ENCODE measurements at regions not wholly inside any gene's neighbourhood (a gene's known extent, or its start where the extent isn't known, plus 50 kb on each side); places are given as distances from the start of the nearest gene placed in this dataset.
"Not testable (repeated sequence)": the region's sequence is repeated elsewhere in the genome, so short reads cannot be mapped to it uniquely, and the experiment has no call there.

- no peak for DNase-seq
Measured at GRCh38 chr5:124973661-124974060, 227.2 kb upstream of the ZNF608 start.

- no peak for DNase-seq
Measured at GRCh38 chr5:124976086-124976485, 229.6 kb upstream of the ZNF608 start.

GRCh38 chr5:124979251-124979650 is 232.8 kb upstream of the ZNF608 start:
- DNase-seq = peak; percentile 65

DNA sequence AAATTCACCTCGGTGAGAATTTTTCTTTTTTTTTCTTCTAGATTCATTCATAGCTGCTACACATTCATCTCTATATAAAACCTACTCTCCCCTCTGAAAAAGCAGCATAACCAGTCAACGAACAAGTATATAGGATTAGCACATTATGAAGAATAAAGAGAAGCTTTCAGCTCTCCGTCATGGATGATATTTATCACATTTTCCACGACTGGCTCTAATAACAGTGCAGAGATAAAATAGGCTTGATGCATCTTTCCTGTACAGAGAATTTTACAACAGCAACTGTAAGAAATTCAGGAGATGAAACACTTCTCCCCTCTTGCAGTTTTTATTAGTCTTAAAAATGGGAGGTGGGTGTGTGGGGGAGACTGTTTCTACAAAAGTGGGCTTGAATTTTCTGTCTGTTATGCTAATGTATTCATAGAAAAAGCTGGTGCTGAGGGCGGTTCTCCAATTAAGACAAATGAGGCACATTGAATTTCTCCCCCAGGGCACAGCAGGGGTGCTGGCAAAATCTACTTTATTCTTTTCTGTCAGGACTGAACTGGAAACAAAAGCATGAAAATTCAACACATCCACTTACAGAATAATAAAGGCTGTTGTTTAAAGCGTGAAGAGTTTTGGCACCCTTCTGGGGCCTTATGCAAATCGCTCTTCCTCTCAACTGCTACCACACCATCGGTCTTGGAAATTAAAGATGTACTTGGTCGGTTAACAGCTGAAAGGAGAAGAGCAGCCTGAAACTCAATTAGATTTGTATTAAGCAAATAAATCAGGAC is 233.9 kb upstream of the ZNF608 start:
- peak; percentile 73 for DNase-seq

DNA sequence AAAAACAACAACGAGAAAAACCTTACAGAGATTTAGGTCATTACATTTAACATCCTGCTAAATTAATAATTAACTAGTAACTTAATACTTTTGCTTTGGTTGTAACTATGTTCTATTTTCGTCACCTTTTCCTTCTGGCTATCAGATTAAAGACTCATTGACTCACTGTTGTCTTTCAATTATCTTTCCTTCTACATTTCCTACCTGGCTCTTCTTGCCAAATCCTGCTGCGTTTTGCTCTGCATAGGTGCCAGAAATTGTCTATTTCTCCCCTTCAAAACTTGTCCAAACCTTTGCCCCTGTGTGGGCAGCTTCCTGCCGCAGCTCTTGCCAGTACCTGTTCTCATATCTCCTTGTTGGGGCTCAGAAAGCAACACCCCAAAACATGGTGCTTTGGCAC is 235.5 kb upstream of the ZNF608 start:
- no peak for DNase-seq

DNA sequence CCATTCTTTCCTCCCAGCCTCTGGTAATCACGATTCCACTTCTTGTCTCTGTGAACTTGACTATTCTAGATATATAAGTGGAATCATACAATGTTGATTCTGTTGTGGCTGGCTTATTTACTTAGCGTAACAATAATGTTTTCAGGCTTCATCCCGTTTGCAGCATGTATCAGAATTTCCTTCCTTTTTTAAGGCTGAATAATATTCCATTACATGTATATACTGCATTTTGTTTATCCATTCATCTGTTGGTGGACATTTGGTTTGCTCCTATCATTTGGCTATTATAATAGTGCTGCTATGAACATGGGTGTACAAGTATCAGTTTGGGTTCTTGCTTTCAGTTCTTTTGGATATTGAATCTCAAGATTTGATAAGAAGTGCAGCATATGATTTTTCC is 239.7 kb upstream of the ZNF608 start:
- DNase-seq = no peak

- DNase-seq = no peak
Measured at GRCh38 chr5:124986667-124987066, 240.2 kb upstream of the ZNF608 start.

- DNase-seq = not testable (repeated sequence)
Measured at GRCh38 chr5:124987786-124988185, 241.3 kb upstream of the ZNF608 start.

DNA sequence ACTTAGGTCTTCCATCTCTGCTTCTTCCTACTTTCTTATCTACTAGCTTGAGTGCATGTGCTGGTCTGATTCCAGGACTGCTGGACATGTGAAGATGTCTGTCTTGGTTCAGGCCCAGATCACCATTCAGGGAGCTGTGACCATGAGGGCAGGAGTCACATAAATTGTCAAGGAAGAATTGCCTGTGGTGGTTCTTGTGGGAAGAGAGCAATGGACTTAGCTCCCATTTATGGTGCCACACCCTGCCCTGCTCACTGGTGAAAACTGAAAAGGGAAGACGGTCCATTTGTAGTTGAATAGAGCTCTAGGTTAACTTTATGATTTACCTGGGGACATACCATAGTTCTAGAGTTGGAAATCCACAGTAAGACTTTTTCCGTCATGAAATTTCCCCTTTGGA is 244.3 kb upstream of the ZNF608 start:
- no peak for DNase-seq

DNA sequence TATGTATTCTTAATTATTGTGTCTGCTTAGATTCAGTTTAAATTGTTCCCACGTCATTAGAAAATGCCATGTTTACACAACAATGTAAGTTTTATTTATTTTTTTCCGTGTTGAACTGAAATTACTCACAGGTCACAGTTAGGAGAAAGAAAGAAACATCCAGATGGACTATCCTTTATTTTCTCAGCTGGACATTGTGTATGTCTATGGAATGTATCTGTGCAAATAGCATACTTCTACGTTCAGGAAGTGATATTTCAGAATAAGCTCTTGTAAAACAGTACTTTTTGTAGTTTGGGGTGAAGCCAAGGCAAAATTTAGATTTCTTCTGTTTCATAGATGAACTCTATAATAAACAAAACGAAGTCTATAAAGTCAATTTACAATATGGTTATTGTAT is 249.0 kb upstream of the ZNF608 start:
- DNase-seq = peak; percentile 40

DNA sequence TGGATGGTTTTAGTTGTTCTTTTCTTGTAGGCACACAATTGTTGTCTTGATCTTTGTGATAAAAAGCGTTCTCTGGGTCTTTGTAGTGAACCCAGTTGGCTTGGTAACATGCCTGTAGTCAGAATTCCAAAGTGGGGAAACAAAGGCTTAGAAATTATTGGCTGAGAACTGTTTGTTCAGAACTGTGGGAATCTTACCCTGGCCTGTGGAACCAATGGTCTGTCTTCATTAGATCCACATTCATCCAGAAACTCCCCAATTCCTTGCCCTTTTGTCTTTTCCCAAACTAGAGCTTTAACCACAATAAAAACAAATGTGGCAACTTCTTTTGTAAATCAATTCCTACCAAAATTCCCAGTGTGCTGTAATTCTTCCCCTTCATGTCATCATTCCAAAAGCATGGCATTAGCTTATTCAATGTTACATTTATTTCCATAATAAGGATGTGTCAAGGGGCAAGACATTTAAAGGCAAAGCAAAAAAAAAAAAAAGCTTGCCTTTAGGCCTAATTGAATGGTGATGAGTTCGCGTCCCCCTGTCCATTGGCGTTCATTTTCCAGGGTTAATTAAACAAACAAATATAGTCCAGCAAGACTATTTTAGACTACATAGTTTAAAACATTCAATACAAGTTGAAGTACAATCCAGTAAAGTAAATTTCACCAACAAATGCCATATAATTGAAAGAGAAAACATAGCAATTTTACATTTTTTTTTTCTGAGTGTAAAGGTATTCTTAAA is 249.8 kb upstream of the ZNF608 start:
- DNase-seq = peak; percentile 31

GRCh38 chr5:124996764-124997077 is 250.3 kb upstream of the ZNF608 start:
- DNase-seq = peak; percentile 63

DNA sequence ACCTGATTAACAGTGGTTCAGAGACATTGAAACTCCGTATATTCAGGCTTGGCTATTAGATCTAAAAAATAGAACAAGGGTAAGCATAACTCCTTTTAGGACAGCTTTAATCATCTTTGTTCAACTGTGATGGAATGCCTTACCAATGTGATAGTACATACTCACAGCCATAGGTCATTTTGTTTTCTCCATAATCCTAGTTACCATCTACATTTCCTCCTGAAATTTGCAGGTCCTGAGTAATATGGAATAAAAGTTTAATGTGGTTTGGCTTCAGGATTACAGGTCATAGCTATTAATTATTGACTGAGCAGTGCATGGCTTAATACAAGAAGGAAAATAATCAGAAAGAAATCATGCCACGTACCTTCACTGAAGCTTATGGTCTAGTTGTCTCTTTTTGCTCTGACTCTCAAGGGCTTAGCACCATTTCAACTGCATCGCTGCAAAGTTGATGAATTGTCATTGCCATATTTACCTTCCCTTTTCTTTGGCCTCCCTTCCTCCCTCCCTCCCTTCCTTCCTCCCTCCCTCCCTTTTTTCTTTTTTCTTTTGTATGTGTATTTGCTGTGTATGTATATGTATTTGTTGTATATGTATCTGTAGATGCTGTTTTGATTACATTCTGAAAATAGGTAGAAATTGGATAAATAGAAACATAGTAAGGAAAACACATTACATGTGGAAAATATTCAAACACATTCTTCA is 250.9 kb upstream of the ZNF608 start:
- DNase-seq = peak; percentile 31

GRCh38 chr5:124998520-124998919 is 252.1 kb upstream of the ZNF608 start:
- DNase-seq = no peak

GRCh38 chr5:125002727-125003598 is 256.5 kb upstream of the ZNF608 start:
- no peak for DNase-seq

DNA sequence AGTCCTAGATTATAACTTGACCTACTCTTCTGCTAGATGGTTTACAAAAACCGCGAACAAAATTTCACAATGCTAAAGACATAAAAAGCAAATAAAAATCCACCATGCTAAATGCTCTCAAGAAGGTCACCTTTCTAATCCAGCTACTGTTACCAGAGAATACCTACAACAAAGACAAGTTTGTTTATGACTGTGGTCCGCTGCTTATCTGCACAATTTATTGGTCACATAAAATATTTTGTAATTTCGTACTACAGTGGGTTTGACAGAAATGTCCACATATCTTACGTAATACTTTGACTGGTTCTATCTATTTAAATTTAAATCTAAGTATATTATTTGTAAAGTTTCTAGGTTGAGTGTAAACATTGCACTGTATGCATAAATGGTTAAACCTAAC is 257.6 kb upstream of the ZNF608 start:
- DNase-seq = no peak

- peak; percentile 45 for DNase-seq
Measured at GRCh38 chr5:125005266-125005665, 258.8 kb upstream of the ZNF608 start.

DNA sequence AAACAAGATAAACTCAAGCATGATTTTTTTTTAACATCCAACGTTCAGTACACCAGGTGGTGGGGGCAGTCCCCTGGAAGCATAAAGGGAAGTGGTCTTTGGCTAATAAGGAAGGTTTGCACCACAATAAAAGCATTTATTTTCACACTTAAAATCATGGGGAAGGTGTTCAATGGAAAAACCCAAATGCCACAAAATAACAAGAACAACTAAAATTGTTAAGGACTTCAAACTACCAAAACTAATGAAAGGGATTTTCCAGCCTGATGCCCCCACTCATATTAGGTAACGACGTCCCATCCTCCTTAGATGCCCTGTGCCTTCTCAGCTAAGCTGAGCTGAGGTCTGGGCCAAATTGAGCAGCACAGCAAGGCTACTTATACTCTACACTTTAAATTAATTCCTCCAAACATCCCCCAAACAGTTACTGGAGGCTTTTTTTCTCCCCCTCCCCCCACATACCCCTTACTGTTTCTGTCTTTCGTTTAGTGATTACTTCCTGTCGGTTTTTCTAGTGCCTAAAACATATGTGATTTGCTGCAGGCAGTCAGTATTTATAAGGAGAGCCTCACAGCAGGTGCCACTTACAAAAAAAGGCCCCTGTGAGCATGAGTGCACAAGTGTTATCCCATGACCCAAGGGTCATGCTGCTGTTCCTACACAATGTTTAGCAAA is 259.7 kb upstream of the ZNF608 start:
- DNase-seq = peak; percentile 80

DNA sequence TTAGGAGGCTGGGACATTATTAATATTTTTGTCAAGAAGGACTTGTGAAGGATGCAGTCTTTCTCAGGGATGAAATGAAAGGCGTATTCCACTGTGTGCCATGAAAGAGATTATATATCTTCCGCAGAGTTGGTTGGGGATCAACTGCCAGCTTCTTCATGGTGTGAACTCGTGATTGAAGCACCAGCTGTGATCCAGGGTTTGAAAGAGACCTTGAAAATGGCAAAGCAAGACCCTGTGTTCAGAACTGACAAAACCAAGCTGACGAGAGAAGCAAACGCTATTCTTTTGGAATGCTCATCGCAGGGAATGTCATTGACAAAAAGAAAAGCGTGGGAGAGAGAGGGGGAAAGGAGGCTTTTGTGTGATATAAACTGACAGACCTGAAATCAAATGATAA is 263.9 kb upstream of the ZNF608 start:
- DNase-seq = peak; percentile 77

DNA sequence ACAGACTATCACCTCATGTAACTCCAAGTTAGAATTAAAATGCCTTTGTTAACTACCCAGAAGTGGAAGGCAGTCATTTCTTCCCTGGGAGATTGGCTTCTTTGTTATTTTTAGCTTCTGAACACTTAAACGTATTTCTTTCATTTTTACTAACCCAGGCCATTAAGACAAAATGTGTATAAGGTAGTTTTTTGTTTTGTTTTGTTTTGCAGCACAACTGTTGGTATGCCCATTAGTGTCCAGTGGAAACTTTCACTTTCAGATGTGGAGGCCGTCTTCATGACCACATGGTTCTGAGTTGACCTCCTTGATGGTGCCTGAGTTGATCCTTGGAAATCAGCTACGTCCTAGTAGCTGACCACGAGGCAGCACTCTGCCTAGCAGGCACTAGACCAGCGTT is 264.6 kb upstream of the ZNF608 start:
- DNase-seq = peak; percentile 19

- DNase-seq = peak; percentile 73
Measured at GRCh38 chr5:125011419-125011818, 265.0 kb upstream of the ZNF608 start.

DNA sequence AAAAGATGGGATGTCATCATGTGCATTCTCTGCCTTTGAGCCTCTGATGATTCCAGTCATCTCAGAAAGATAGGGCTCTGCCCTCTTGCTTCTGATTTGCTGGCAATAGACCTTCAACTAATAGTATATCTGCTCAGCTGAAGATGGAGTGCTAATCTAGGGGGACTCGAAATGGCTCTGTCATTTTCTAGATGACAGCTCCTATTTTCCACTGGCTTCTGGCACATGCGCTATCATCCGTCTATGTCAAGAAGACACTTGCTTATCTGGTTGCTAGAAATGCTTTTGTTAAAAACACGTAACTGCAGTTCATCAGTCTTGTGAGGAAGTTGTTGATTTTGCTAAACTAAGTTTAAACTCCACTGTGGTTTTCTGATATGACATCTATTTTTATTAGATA is 265.5 kb upstream of the ZNF608 start:
- DNase-seq = peak; percentile 58

Measured in eye (tissue), 1 donor.